ENCODE measurements at regions not wholly inside any gene's neighbourhood (a gene's known extent, or its start where the extent isn't known, plus 50 kb on each side); places are given as distances from the start of the nearest gene placed in this dataset.
"Not testable (repeated sequence)": the region's sequence is repeated elsewhere in the genome, so short reads cannot be mapped to it uniquely, and the experiment has no call there.

DNA sequence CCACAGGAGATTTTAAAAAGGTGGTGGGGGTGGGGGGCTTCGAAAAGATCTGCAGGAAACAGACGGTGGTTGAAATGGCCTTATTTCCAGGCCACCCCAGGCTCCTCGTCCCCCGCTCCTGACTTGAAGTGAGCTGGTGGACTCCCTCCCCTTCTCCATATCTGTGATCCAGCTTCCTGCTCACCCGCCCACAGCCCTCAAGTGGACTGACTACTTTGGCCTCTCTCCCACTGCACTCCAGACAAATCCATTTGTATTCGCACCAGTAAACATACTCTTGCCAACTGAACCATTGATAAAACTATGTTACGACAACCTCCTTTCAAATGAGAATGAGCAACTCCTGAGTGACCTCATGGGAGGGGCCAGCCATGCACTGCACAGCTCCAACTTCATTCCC, 259.5 kb downstream of the COL4A1 start:
- DNase-seq (ENCODE audit: low spot score in 2 of 2) = no peak
- WGBS, 2 donors = 56 to 61% methylated on average over 7 of the region's 7 CpGs
- intact Hi-C loops (cut with DNase I; ENCODE audit: low total_unique reads) = no loop called here
- H3K4me3 ChIP-seq (ENCODE audit: low read depth, poor library complexity, severe bottlenecking) = no peak overlapping the region
- TF ChIP-seq, protein P1, sequence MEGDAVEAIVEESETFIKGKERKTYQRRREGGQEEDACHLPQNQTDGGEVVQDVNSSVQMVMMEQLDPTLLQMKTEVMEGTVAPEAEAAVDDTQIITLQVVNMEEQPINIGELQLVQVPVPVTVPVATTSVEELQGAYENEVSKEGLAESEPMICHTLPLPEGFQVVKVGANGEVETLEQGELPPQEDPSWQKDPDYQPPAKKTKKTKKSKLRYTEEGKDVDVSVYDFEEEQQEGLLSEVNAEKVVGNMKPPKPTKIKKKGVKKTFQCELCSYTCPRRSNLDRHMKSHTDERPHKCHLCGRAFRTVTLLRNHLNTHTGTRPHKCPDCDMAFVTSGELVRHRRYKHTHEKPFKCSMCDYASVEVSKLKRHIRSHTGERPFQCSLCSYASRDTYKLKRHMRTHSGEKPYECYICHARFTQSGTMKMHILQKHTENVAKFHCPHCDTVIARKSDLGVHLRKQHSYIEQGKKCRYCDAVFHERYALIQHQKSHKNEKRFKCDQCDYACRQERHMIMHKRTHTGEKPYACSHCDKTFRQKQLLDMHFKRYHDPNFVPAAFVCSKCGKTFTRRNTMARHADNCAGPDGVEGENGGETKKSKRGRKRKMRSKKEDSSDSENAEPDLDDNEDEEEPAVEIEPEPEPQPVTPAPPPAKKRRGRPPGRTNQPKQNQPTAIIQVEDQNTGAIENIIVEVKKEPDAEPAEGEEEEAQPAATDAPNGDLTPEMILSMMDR (IDR thresholded peaks at IDR 0.05) = no peak
- TF ChIP-seq POLR2A (IDR thresholded peaks at IDR 0.05) = no peak

DNA sequence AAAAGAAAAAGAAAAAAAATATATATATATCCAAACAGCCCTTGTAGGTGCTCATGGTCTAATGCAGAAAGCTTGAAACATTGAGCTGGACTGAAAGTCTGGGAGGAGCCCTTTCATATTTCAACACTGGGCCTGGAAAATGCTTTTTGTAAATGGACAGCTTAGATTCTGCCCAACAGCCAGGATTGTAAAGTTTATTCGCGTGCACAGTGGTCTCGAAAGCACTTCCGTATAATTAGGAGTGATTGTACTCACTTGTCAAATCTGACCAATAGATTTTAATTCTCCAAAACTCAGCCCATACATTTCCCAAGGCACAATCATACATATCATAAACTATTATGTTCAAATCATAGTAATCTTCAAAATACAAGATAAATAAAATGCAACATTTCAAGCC, 260.1 kb downstream of the COL4A1 start:
- no peak overlapping the region for H3K4me3 ChIP-seq (ENCODE audit: low read depth, poor library complexity, severe bottlenecking)
- TF ChIP-seq POLR2A (IDR thresholded peaks at IDR 0.05) = no peak
- TF ChIP-seq, protein P1 (IDR thresholded peaks at IDR 0.05) = no peak
- DNase-seq (ENCODE audit: low spot score in 2 of 2) = no peak
- WGBS, 2 donors = 93 to 95% methylated on average over 4 of the region's 4 CpGs
- intact Hi-C loops (cut with DNase I; ENCODE audit: low total_unique reads) = no loop called here

DNA sequence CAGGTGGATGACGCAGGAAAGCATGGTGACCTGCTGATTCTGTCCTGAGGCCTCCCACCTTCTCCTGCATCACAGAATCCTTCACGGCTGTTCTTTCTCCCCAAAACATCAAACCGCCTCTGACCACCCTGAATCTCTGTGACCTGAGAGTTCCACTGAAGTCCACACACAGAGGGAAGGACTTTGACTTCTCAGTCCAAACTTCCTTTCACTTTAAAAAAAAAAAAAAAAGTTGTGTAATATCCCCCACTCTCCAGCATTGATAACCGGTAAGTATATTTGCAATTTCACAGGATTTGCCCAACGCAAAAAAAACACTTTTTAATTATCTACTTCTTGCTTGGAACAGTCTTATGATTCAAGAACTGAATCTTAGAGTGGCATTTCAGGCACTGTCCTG, 259.5 kb upstream of the IRS2 start:
- no peak for DNase-seq (ENCODE audit: low spot score in 2 of 2)
- intact Hi-C loops (cut with DNase I; ENCODE audit: low total_unique reads) = no loop called here
- no peak overlapping the region for H3K4me3 ChIP-seq (ENCODE audit: low read depth, poor library complexity, severe bottlenecking)
- no peak for TF ChIP-seq POLR2A (IDR thresholded peaks at IDR 0.05)
- TF ChIP-seq, protein P1 (IDR thresholded peaks at IDR 0.05) = no peak
- WGBS, 2 donors = 90 to 93% methylated on average over 5 of the region's 5 CpGs

DNA sequence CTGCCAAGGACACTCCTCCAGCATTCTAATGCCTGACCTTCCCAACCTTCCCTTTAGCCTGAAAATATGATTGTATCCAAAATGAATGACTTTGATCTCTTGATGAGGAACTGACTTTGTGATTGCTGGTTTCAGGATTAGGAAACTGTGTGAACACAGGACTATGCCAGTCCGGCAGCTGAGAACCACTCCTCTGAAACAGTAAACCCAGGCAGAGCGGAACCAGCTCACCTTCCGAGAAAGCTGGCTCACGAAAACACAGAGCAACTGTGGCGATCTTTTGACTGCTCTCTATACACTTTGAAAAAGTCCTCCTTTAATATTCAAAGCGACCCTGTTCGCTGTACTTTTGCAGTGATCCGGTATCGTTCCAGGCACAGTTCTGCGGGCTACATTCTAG, 258.8 kb upstream of the IRS2 start:
- WGBS, 2 donors = 92 to 93% methylated on average over 10 of the region's 10 CpGs
- intact Hi-C loops (cut with DNase I; ENCODE audit: low total_unique reads) = no loop called here
- DNase-seq (ENCODE audit: low spot score in 2 of 2) = no peak
- TF ChIP-seq, protein P1 (IDR thresholded peaks at IDR 0.05) = no peak
- no peak for TF ChIP-seq POLR2A (IDR thresholded peaks at IDR 0.05)
- no peak overlapping the region for H3K4me3 ChIP-seq (ENCODE audit: low read depth, poor library complexity, severe bottlenecking)

DNA sequence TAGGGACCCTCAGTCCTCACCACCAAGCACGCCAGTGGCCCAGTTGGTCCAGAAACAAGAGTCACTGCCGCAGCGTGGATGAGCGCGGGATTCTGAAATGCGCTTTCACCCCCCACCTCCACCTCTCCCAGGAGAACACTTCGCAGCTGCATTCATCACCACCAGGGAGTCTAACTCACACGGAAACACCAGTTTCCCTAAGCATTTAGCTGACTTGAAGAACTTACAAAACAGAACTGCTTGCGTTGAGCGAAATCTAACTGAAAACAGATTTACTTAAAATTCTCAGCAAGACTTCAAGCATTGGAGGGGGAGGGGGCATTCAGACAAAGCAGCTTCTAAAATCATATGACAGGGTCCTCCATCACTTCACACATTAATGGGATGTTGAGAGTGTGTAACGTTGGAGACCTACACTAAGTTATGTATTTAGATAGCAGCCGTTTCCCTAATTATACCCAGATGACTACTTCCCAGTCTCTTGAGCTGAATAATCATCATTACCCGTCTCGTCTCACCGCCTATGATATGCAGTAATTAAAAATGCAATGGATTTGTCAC, 258.2 kb upstream of the IRS2 start:
- WGBS, 2 donors = 43 to 46% methylated on average over 15 of the region's 15 CpGs
- intact Hi-C loops (cut with DNase I; ENCODE audit: low total_unique reads) = no loop called here
- no peak for DNase-seq (ENCODE audit: low spot score in 2 of 2)
- H3K4me3 ChIP-seq (ENCODE audit: low read depth, poor library complexity, severe bottlenecking) = no peak overlapping the region
- no peak for TF ChIP-seq POLR2A (IDR thresholded peaks at IDR 0.05)

DNA sequence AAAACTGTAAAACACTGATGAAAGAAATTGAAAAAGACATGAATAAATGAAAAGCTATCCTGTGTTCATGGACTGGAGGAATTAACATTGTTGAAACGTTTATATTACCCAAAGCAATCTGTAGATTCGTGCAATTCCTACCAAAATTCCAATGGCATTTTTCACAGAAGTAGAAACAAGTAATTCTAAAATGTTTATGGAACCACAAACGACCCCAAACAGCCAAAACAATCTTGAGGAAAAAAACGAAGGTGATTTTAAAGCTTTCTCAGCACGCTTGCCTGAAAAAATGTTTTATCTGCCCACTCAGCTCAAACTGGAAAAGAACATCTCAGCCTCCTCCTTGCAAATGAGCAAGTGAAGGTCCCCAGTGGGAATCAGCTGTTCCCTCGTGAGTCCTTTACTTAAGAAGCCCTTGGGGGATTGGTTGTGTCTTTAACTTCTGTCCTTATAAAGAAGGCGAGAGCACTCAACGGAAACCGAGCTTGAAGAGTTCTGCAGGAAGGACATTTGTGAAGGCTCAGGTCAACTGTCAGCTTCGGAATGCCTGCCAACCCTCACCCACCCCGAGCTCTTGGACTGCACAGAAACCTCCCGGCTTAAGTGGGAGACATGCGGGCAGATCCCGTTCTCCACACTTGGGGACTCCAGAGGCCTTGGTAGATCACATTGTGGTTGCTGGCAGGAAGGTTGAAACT, 256.0 kb upstream of the IRS2 start:
- DNase-seq (ENCODE audit: low spot score in 2 of 2) = no peak
- 73 to 77% methylated on average over 14 of the region's 14 CpGs for WGBS, 2 donors

DNA sequence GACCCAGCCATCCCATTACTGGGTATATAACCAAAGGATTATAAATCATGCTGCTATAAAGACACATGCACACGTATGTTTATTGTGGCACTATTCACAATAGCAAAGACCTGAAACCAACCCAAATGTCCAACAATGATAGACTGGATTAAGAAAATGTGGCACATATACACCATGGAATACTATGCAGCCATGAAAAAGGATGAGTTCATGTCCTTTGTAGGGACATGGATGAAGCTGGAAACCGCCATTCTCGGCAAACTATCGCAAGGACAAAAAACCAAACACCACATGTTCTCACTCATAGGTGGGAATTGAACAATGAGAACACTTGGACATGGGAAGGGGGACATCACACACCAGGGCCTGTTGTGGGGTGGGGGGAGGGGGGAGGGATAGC, 255.3 kb upstream of the IRS2 start:
- DNase-seq (ENCODE audit: low spot score in 2 of 2); H3K4me3 ChIP-seq (ENCODE audit: low read depth, poor library complexity, severe bottlenecking); intact Hi-C loops (cut with DNase I; ENCODE audit: low total_unique reads): not testable (repeated sequence)
- WGBS, 2 donors = 95 to 98% methylated on average over 4 of the region's 4 CpGs

More for the DNA sequence above, 256.0 kb upstream of the IRS2 start:
- no peak overlapping the region for H3K4me3 ChIP-seq (ENCODE audit: low read depth, poor library complexity, severe bottlenecking)
- TF ChIP-seq, protein P1 (IDR thresholded peaks at IDR 0.05) = no peak
- no peak for TF ChIP-seq POLR2A (IDR thresholded peaks at IDR 0.05)
- intact Hi-C loops (cut with DNase I; ENCODE audit: low total_unique reads) = no loop called here

Measured in lower leg skin (tissue), 4 donors.